ENCODE measurements at regions not wholly inside any gene's neighbourhood (a gene's known extent, or its start where the extent isn't known, plus 50 kb on each side); places are given as distances from the start of the nearest gene placed in this dataset.

- no peak for TF ChIP-seq EZH2 (IDR thresholded peaks at IDR 0.05; ENCODE audit: low read length, missing control alignments)
- no peak for TF ChIP-seq CTCF (conservative IDR thresholded peaks at IDR 0.05 in 1 of 2, IDR thresholded peaks at IDR 0.05 in 1 of 2; ENCODE audit: low read depth in 1 of 2, low read length in 2 of 2)
Measured at GRCh38 chr13:37929308-37929707, 59.7 kb upstream of the TRPC4 start.

Data from fibroblast of lung (primary cell).